ENCODE measurements at regions not wholly inside any gene's neighbourhood (a gene's known extent, or its start where the extent isn't known, plus 50 kb on each side); places are given as distances from the start of the nearest gene placed in this dataset.
A peak's percentile ranks its signal among the peaks of the same experiment; 100 is the strongest.

DNA sequence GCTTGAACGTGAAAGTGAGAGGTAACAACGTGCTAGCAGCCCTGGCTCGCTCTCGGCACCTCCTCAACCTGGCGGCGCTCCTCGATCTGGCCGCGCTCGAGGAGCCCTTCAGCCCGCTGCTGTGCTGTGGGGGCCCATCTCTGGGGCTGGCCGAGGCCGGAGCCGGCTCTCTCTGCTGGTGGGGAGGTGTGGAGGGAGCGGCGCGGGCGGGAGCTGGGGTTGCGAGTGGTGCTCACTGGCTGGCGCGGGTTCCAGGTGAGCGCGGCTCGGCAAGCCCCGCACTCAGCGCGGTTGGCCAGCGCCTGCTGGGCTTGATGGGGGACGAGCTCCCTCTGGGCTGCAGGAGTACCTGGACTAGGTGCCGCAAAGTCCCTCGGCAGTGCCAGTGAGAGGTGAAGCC is 52.5 kb upstream of the RPS6KA2 start:
- POLR2A ChIA-PET, result no interaction called here
- WGBS (ENCODE audit: missing lambda C conversion rate), result 92% methylated on average over 27 of the region's 31 CpGs
- TF ChIP-seq EHMT2 (IDR thresholded peaks at IDR 0.05; ENCODE audit: low read depth) (no peak), FOSB (CRISPR knock-in tag; IDR thresholded peaks at IDR 0.05) (no peak), ZSCAN20 (CRISPR knock-in tag; IDR thresholded peaks at IDR 0.05) (no peak), HOXA7 (CRISPR knock-in tag; IDR thresholded peaks at IDR 0.05) (no peak), TFCP2L1 (CRISPR knock-in tag; IDR thresholded peaks at IDR 0.05) (no peak), TP53 (CRISPR knock-in tag; IDR thresholded peaks at IDR 0.05) (no peak), EHF (CRISPR knock-in tag; IDR thresholded peaks at IDR 0.05) (no peak), CBX2 (IDR thresholded peaks at IDR 0.05; ENCODE audit: borderline replicate concordance, low read depth) (no peak), PHF8 (IDR thresholded peaks at IDR 0.05; ENCODE audit: borderline replicate concordance, low read depth) (no peak), FOXS1 (CRISPR knock-in tag; IDR thresholded peaks at IDR 0.05) (no peak), SREBF2 (IDR thresholded peaks at IDR 0.05) (no peak), RAD21 (conservative IDR thresholded peaks at IDR 0.05 in 1 of 2, IDR thresholded peaks at IDR 0.05 in 1 of 2) (no peak), EP300 (IDR thresholded peaks at IDR 0.05) (no peak), HOXB13 (CRISPR knock-in tag; IDR thresholded peaks at IDR 0.05; ENCODE audit: low read depth) (no peak), MAFK (IDR thresholded peaks at IDR 0.05; ENCODE audit: partially characterized antibody) (no peak)
- TF ChIP-seq, protein P1, sequence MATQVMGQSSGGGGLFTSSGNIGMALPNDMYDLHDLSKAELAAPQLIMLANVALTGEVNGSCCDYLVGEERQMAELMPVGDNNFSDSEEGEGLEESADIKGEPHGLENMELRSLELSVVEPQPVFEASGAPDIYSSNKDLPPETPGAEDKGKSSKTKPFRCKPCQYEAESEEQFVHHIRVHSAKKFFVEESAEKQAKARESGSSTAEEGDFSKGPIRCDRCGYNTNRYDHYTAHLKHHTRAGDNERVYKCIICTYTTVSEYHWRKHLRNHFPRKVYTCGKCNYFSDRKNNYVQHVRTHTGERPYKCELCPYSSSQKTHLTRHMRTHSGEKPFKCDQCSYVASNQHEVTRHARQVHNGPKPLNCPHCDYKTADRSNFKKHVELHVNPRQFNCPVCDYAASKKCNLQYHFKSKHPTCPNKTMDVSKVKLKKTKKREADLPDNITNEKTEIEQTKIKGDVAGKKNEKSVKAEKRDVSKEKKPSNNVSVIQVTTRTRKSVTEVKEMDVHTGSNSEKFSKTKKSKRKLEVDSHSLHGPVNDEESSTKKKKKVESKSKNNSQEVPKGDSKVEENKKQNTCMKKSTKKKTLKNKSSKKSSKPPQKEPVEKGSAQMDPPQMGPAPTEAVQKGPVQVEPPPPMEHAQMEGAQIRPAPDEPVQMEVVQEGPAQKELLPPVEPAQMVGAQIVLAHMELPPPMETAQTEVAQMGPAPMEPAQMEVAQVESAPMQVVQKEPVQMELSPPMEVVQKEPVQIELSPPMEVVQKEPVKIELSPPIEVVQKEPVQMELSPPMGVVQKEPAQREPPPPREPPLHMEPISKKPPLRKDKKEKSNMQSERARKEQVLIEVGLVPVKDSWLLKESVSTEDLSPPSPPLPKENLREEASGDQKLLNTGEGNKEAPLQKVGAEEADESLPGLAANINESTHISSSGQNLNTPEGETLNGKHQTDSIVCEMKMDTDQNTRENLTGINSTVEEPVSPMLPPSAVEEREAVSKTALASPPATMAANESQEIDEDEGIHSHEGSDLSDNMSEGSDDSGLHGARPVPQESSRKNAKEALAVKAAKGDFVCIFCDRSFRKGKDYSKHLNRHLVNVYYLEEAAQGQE (IDR thresholded peaks at IDR 0.05), result no peak
- TF ChIP-seq, protein P2, sequence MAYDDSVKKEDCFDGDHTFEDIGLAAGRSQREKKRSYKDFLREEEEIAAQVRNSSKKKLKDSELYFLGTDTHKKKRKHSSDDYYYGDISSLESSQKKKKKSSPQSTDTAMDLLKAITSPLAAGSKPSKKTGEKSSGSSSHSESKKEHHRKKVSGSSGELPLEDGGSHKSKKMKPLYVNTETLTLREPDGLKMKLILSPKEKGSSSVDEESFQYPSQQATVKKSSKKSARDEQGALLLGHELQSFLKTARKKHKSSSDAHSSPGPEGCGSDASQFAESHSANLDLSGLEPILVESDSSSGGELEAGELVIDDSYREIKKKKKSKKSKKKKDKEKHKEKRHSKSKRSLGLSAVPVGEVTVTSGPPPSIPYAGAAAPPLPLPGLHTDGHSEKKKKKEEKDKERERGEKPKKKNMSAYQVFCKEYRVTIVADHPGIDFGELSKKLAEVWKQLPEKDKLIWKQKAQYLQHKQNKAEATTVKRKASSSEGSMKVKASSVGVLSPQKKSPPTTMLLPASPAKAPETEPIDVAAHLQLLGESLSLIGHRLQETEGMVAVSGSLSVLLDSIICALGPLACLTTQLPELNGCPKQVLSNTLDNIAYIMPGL (CRISPR knock-in tag; IDR thresholded peaks at IDR 0.05; ENCODE audit: borderline replicate concordance), result no peak
- CTCF ChIA-PET, result interaction anchor here (0.6 to 0.7 kb wide), 2 partner anchors 15 to 277 kb away, joined by 3 to 4 read pairs; no protein-coding TSS in a partner anchor
- no peak for ATAC-seq
- H3K9me3 ChIP-seq, result no peaks in the 10 kb centered on the region
- no peak for DNase-seq (ENCODE audit: low read depth in 1 of 2, low spot score in 1 of 2)
- H3K4me2 ChIP-seq, result no peak overlapping the region
- no peak overlapping the region for H3K27ac ChIP-seq
- no peak for FAIRE-seq
- peaks cover 11% of the 10 kb centered on the region for H3K4me1 ChIP-seq
- no peak overlapping the region for H3K4me3 ChIP-seq

DNA sequence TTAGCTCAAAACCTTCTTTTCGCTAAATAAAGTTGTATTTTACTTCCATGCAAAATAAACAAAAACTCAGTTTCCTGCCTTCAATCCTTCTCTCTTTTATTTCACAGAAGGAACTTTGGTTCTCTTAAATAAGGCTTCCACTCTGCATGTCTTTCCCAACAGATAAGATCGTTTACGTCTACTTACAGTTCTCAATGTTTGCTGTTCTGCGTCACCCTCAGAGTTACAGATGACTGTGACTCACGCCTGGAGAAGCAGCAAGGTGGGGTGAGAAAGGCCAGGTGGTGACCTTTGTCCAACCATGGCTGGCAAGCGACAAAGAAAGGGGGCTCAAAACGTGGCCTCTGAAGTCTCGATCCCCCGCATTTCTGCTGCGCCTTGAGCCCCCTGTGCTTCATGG is 51.4 kb upstream of the RPS6KA2 start:
- FAIRE-seq, result no peak
- 37% methylated on average over 9 of the region's 10 CpGs for WGBS (ENCODE audit: missing lambda C conversion rate)
- Histone ChIP-seq H3K27ac (peak overlapping the region; percentile 48 to 63; a peak in 5 of 6 replicates), H3K4me3 (no peak overlapping the region), H3K4me1 (peaks cover 11% of the 10 kb centered on the region), H3K4me2 (peak overlapping the region; percentile 57), H3K9me3 (no peaks in the 10 kb centered on the region)
- ChIA-PET CTCF (no interaction called here), POLR2A (no interaction called here)
- peak; percentile 36 to 75 for DNase-seq (ENCODE audit: low read depth in 1 of 2, low spot score in 1 of 2)
- ATAC-seq, result peak; percentile 65 to 71; a peak in 4 of 6 replicates
- TF ChIP-seq JUNB (IDR thresholded peaks at IDR 0.05) (peak; percentile 19; the same call in 1 of the 2 replicates), CHD4 (IDR thresholded peaks at IDR 0.05; ENCODE audit: borderline replicate concordance) (no peak), RNF2 (IDR thresholded peaks at IDR 0.05; ENCODE audit: borderline replicate concordance, low read depth) (no peak), FOSL2 (IDR thresholded peaks at IDR 0.05) (no peak), FOSL2 (CRISPR knock-in tag; IDR thresholded peaks at IDR 0.05) (peak; percentile 52; the same call in 1 of the 2 replicates), GATA3 (IDR thresholded peaks at IDR 0.05; ENCODE audit: borderline replicate concordance) (peak; percentile 43; the same call in 1 of the 2 replicates)

Measured in A549 (cell line).